Uterus (tissue), 3 donors: ENCODE measurements at regions not wholly inside any gene's neighbourhood (a gene's known extent, or its start where the extent isn't known, plus 50 kb on each side); places are given as distances from the start of the nearest gene placed in this dataset.
"Not testable (repeated sequence)": the region's sequence is repeated elsewhere in the genome, so short reads cannot be mapped to it uniquely, and the experiment has no call there.

ENCODE experiments used
- DNase-seq, 2 donors: peaks; one replicate each; pipeline ENCODE4 v3.0.0-alpha.2; 2019 to 2020
- H3K27ac ChIP-seq, 2 donors: fragments of 200-600 bp; sonication (generic); 1 replicate in 1 of 2; 2 replicates in 1 of 2; pipeline ENCODE4 v1.5.1; 2016 to 2018
- H3K27me3 ChIP-seq, 2 donors: fragments of 200-600 bp; sonication (generic); one replicate each; pipeline ENCODE4 v1.5.1; 2018 to 2019; ENCODE audit warnings: control low read depth in 1 of 2
- H3K36me3 ChIP-seq, 2 donors: fragments of 200-600 bp; sonication (generic); one replicate each; pipeline ENCODE4 v1.5.1; 2019; ENCODE audit warnings: control low read depth in 1 of 2
- H3K4me1 ChIP-seq, 2 donors: fragments of 200-600 bp; sonication (generic); one replicate each; pipeline ENCODE4 v1.5.1; 2018 to 2019; ENCODE audit warnings: control low read depth in 1 of 2
- H3K4me3 ChIP-seq, 2 donors: fragments of 200-600 bp; sonication (generic); 1 replicate in 1 of 2; 2 replicates in 1 of 2; pipeline ENCODE4 v1.5.1; 2018 to 2019; ENCODE audit warnings: mild to moderate bottlenecking in 1 of 2
- H3K9me3 ChIP-seq, 2 donors: fragments of 200-600 bp; sonication (generic); one replicate each; pipeline ENCODE4 v1.5.1; 2019; ENCODE audit warnings: control low read depth in 1 of 2
- intact Hi-C: fragments of 100-400 bp; cut with DNase I; formaldehyde crosslinking; loops from one replicate; pipeline ENCODE4 v1.15.1; 2023; ENCODE audit warnings: low total_unique reads
- donor health status: DM: yes; HTN: yes; CAD: no.

DNA sequence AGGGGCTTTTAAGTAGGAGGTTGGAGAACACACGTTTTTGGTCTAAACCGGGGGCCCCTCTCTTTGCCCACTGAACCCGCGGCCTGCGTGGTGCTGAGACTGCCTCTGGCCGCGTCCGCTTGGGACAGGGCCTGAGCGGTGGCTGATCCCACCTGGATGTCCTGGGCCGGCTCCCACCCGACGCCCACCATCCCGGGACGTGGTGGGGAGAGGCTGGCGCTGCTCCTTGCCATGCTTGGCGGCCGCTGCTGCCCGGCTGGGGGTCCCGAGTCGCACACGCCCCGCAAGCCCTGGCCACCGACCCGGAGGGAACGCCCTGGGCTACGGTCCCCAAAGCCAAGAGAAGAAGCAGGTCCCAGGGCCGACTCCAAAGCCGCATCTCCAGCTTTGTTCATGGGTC is 130.1 kb downstream of the POTEM start:
- H3K27ac ChIP-seq, H3K36me3 ChIP-seq, H3K4me1 ChIP-seq, H3K27me3 ChIP-seq, H3K4me3 ChIP-seq, intact Hi-C loops, H3K9me3 ChIP-seq: not testable (repeated sequence)
- peak in 1 of 2 donors; percentile 17 for DNase-seq

DNA sequence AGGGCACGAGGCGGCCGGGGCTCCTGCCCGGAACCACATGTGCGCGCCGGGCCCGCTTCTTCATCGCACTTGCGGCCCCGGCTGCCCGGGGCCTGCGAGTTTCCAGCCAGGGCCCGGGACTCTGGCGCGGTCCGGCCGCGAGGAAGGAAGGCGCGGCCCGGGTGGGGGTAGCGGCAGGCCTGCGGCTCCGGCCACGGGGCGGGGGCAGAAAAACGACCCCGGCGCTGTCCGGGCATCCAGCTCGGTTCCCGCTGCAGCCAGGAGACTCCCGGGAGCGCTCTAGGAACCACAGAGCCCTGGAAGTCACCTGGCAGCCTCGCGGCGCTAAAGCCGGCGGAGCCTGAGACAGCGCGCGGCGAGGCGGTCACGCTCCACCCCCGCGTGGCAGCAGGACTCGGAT is 130.5 kb downstream of the POTEM start:
- not testable (repeated sequence) for H3K27me3 ChIP-seq, H3K9me3 ChIP-seq, DNase-seq

DNA sequence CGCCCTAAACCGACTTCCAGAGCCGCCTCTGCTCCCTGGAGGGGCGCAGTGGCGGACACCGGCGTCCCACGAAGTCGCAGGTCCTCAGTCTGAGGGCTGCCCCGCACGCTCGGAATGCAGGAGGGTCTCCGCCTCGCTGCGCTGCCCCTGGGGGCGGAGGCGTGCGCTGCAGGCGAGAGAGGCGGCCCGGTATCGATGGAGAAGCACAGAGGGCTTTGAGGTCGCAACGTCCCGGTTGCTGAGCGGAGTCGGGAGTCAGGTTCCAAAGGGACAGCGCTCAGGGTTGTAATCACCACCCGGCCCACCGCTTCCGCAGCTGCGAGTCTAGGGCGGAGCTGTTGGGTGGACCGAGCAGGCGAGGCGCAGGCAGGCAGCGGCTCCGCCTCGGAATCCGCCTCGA is 131.0 kb downstream of the POTEM start:
- intact Hi-C loops, H3K9me3 ChIP-seq, H3K36me3 ChIP-seq, H3K27me3 ChIP-seq, H3K4me1 ChIP-seq, H3K4me3 ChIP-seq, H3K27ac ChIP-seq, DNase-seq: not testable (repeated sequence)

More for the DNA sequence above, 130.5 kb downstream of the POTEM start:
- intact Hi-C loops, H3K4me1 ChIP-seq, H3K4me3 ChIP-seq, H3K27ac ChIP-seq, H3K36me3 ChIP-seq: not testable (repeated sequence)

- H3K27me3 ChIP-seq, DNase-seq, intact Hi-C loops, H3K4me1 ChIP-seq, H3K4me3 ChIP-seq, H3K36me3 ChIP-seq, H3K9me3 ChIP-seq, H3K27ac ChIP-seq: not testable (repeated sequence)
These were observed 131.5 kb downstream of the POTEM start for GRCh38 chr14:19098732-19099131.

GRCh38 chr14:19099336-19099735 is 132.1 kb downstream of the POTEM start:
- H3K4me3 ChIP-seq, H3K9me3 ChIP-seq, H3K27ac ChIP-seq, H3K4me1 ChIP-seq, H3K36me3 ChIP-seq, DNase-seq, H3K27me3 ChIP-seq, intact Hi-C loops: not testable (repeated sequence)

DNA sequence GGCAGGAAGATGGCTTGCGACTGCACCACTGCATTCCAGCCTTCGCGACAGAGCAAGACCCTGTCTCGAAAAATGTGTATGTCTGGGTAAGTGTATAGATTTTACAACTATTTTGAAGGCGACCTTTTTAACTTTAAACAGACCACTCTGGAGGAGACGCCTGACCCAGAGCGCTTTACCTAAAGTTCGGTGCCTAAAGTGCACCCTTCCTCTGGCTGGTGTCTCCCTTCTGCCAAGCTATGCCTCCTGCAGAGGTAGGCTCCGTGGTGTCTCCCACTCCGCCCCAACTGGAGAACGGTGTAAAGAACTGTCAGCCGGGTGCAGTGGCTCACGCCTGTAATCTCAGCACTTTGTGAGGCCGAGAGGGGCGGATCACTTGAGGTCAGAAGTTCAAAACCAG is 132.7 kb downstream of the POTEM start:
- H3K27me3 ChIP-seq, DNase-seq, H3K36me3 ChIP-seq, H3K27ac ChIP-seq, H3K4me3 ChIP-seq, H3K9me3 ChIP-seq, H3K4me1 ChIP-seq, intact Hi-C loops: not testable (repeated sequence)

- H3K27ac ChIP-seq, H3K4me3 ChIP-seq, H3K27me3 ChIP-seq, H3K9me3 ChIP-seq, intact Hi-C loops, DNase-seq, H3K36me3 ChIP-seq, H3K4me1 ChIP-seq: not testable (repeated sequence)
These were observed 138.3 kb downstream of the POTEM start for GRCh38 chr14:19105551-19105950.

GRCh38 chr14:19109887-19110286 is 142.7 kb downstream of the POTEM start:
- H3K4me3 ChIP-seq, H3K27me3 ChIP-seq, H3K4me1 ChIP-seq, H3K27ac ChIP-seq, DNase-seq, H3K9me3 ChIP-seq, H3K36me3 ChIP-seq, intact Hi-C loops: not testable (repeated sequence)

DNA sequence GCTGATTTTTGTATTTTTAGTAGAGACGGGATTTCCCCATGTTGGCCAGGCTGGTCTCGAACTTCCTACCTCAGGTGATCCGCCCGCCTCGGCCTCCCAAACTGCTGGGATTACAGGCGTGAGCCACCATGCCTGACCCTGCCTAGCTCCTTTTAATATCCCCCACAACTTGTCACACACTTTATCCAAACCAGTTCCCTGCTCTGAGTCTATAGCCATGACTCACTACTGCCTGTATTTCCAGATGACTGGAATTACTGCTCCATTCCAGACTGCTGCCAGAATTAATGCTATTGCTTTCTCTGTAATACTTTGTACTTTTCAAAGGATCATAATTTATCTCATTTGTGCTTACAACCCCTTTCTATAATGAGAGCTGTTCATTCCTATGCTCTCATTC is 153.1 kb downstream of the POTEM start:
- DNase-seq, intact Hi-C loops, H3K4me1 ChIP-seq, H3K36me3 ChIP-seq, H3K4me3 ChIP-seq, H3K27ac ChIP-seq, H3K27me3 ChIP-seq, H3K9me3 ChIP-seq: not testable (repeated sequence)

GRCh38 chr14:19126269-19127051 is 159.2 kb downstream of the POTEM start:
- H3K4me1 ChIP-seq, H3K9me3 ChIP-seq, H3K4me3 ChIP-seq, H3K27ac ChIP-seq, H3K27me3 ChIP-seq, intact Hi-C loops, H3K36me3 ChIP-seq, DNase-seq: not testable (repeated sequence)

GRCh38 chr14:19127664-19128435 is 160.6 kb downstream of the POTEM start:
- H3K4me3 ChIP-seq, H3K9me3 ChIP-seq, H3K36me3 ChIP-seq, DNase-seq, H3K4me1 ChIP-seq, H3K27me3 ChIP-seq, H3K27ac ChIP-seq, intact Hi-C loops: not testable (repeated sequence)

GRCh38 chr14:19131553-19131952 is 164.3 kb downstream of the POTEM start:
- intact Hi-C loops, H3K27me3 ChIP-seq, H3K4me3 ChIP-seq, H3K36me3 ChIP-seq, DNase-seq, H3K27ac ChIP-seq, H3K9me3 ChIP-seq, H3K4me1 ChIP-seq: not testable (repeated sequence)

- DNase-seq, H3K4me1 ChIP-seq, H3K36me3 ChIP-seq, H3K27ac ChIP-seq, H3K27me3 ChIP-seq, H3K4me3 ChIP-seq, intact Hi-C loops, H3K9me3 ChIP-seq: not testable (repeated sequence)
These were observed 165.0 kb downstream of the POTEM start for GRCh38 chr14:19132013-19132835.
